Endothelial cell of umbilical vein (primary cell): ENCODE measurements at regions not wholly inside any gene's neighbourhood (a gene's known extent, or its start where the extent isn't known, plus 50 kb on each side); places are given as distances from the start of the nearest gene placed in this dataset.
"Not testable (repeated sequence)": the region's sequence is repeated elsewhere in the genome, so short reads cannot be mapped to it uniquely, and the experiment has no call there.

Experiments used
- CTCF ChIP-seq, 2 donors: IDR thresholded peaks; 1 replicate in 1 of 2; 2 replicates in 1 of 2; pipeline ENCODE4 v1.5.1; 2011; ENCODE audit warnings: low read length in 2 of 2, mild to moderate bottlenecking in 2 of 2, moderate library complexity in 2 of 2, control low read depth in 1 of 2, inconsistent platforms in 1 of 2, low read depth in 1 of 2; ENCODE audit not compliant: insufficient read depth in 1 of 2; ENCODE audit errors: extremely low read depth in 1 of 2
- EZH2 ChIP-seq: IDR thresholded peaks from 2 replicates; pipeline ENCODE4 v1.6.1; 2012; ENCODE audit warnings: borderline replicate concordance, low read depth, mild to moderate bottlenecking, moderate library complexity, low read length, inconsistent platforms; ENCODE audit not compliant: severe bottlenecking
- FOS ChIP-seq: IDR thresholded peaks from 2 replicates; pipeline ENCODE4 v1.6.1; 2011; ENCODE audit warnings: mild to moderate bottlenecking, low read length, moderate library complexity, borderline replicate concordance; ENCODE audit not compliant: insufficient read depth
- GATA2 ChIP-seq: IDR thresholded peaks from 2 replicates; pipeline ENCODE4 v1.7.0; 2011; ENCODE audit warnings: low read depth, mild to moderate bottlenecking, moderate library complexity, mixed read lengths, low read length; ENCODE audit not compliant: insufficient read length, insufficient read depth
- JUN ChIP-seq: IDR thresholded peaks from 2 replicates; pipeline ENCODE4 v1.6.1; 2011; ENCODE audit warnings: borderline replicate concordance, low read depth; ENCODE audit not compliant: insufficient read length, insufficient read depth
- MAX ChIP-seq: IDR thresholded peaks from 2 replicates; pipeline ENCODE4 v1.6.1; 2011; ENCODE audit not compliant: insufficient read depth, insufficient read length
- MYC ChIP-seq: IDR thresholded peaks from one replicate; pipeline ENCODE4 v1.6.1; 2011; ENCODE audit warnings: mild to moderate bottlenecking, low read depth, low read length
- POLR2A ChIP-seq: IDR thresholded peaks from 2 replicates; pipeline ENCODE4 v1.6.1; 2012; ENCODE audit warnings: low read depth, mild to moderate bottlenecking, control low read depth, low read length
- POLR2AphosphoS5 ChIP-seq: IDR thresholded peaks from 2 replicates; pipeline ENCODE4 v1.6.1; 2012; ENCODE audit warnings: low read depth, mild to moderate bottlenecking, control low read depth, low read length, moderate library complexity; ENCODE audit not compliant: insufficient read depth

GRCh38 chr2:172315070-172315469, 112.3 kb upstream of the ITGA6 start:
- not testable (repeated sequence) for TF ChIP-seq CTCF (IDR thresholded peaks at IDR 0.05; ENCODE audit: extremely low read depth in 1 of 2, insufficient read depth in 1 of 2, low read depth in 1 of 2, low read length in 2 of 2); MAX; POLR2A; EZH2; GATA2; MYC; POLR2AphosphoS5; FOS; JUN
